Tibial nerve (tissue), 4 donors: ENCODE measurements at regions not wholly inside any gene's neighbourhood (a gene's known extent, or its start where the extent isn't known, plus 50 kb on each side); places are given as distances from the start of the nearest gene placed in this dataset.

Experiments
- DNase-seq, 2 donors: peaks; one replicate each; pipeline ENCODE4 v3.0.0-alpha.2; 2019; ENCODE audit warnings: low spot score in 2 of 2
- H3K27ac ChIP-seq, 4 donors: fragments of 200-600 bp; sonication (generic) in 3 of 4; one replicate each; pipeline ENCODE4 v1.5.1; 2017 to 2019; ENCODE audit warnings: mild to moderate bottlenecking in 1 of 4
- H3K27me3 ChIP-seq, 2 donors: fragments of 200-600 bp; sonication (generic) in 1 of 2; one replicate each; pipeline versions ENCODE4 v1.5.1 to v1.6.0; 2017 to 2019
- H3K36me3 ChIP-seq, 3 donors: fragments of 200-600 bp; sonication (generic); one replicate each; pipeline ENCODE4 v1.5.1; 2018 to 2019
- H3K4me1 ChIP-seq, 4 donors: fragments of 200-600 bp; sonication (generic) in 3 of 4; one replicate each; pipeline ENCODE4 v1.5.1; 2017 to 2019
- H3K4me3 ChIP-seq, 4 donors: fragments of 200-600 bp; sonication (generic) in 3 of 4; one replicate each; pipeline ENCODE4 v1.5.1; 2017 to 2019; ENCODE audit warnings: mild to moderate bottlenecking in 1 of 4, moderate library complexity in 1 of 4
- H3K9me3 ChIP-seq, 4 donors: fragments of 200-600 bp; sonication (generic) in 3 of 4; one replicate each; pipeline ENCODE4 v1.5.1; 2017 to 2019
- CTCF ChIP-seq, 5 experiments: fragments of 200-600 bp in 3 of 5; fragments of 450-650 bp in 2 of 5; sonication (generic) in 3 of 5; IDR thresholded peaks; one replicate each; pipeline ENCODE4 v1.5.1; 2016 to 2019; ENCODE audit warnings: antibody characterized with exemption in 5 of 5, mild to moderate bottlenecking in 3 of 5, moderate library complexity in 2 of 5
- EP300 ChIP-seq, 2 donors: sonication (generic); formaldehyde crosslinking; IDR thresholded peaks; one replicate each; pipeline ENCODE4 v1.6.1; 2017; ENCODE audit warnings: antibody characterized with exemption in 2 of 2, mild to moderate bottlenecking in 1 of 2
- POLR2A ChIP-seq, 2 donors: fragments of 450-650 bp; IDR thresholded peaks; one replicate each; pipeline ENCODE4 v1.6.1; 2017; ENCODE audit warnings: antibody characterized with exemption in 2 of 2, mild to moderate bottlenecking in 2 of 2, moderate library complexity in 2 of 2
- WGBS, 2 donors: methylation state at CpG; one replicate each; pipeline ENCODE4 v1.1.5; 2018; 5-methylcytosine and 5-hydroxymethylcytosine counted together

GRCh38 chr7:155386608-155387007 is 71.3 kb upstream of the EN2 start:
- H3K4me1 ChIP-seq = peaks cover 0 to 12% (median 6%) of the 10 kb centered on the region in 4 donors
- DNase-seq = no peak
- TF ChIP-seq EP300 (IDR thresholded peaks at IDR 0.05) = no peak
- no peak for TF ChIP-seq POLR2A (IDR thresholded peaks at IDR 0.05)
- TF ChIP-seq CTCF (IDR thresholded peaks at IDR 0.05) = no peak
- H3K9me3 ChIP-seq = no peaks in the 10 kb centered on the region
- H3K36me3 ChIP-seq = no peaks in the 10 kb centered on the region
- H3K4me3 ChIP-seq = no peak overlapping the region
- 65 to 70% methylated on average over 9 to 10 of the region's 10 CpGs for WGBS, 2 donors
- H3K27me3 ChIP-seq = peaks cover 0 to 85% of the 10 kb centered on the region in 2 donors
- H3K27ac ChIP-seq = no peak overlapping the region

- Histone ChIP-seq H3K36me3 (no peaks in the 10 kb centered on the region), H3K9me3 (no peaks in the 10 kb centered on the region), H3K4me3 (no peak overlapping the region), H3K4me1 (peaks cover 0 to 7% (median 2%) of the 10 kb centered on the region in 4 donors), H3K27me3 (peaks cover 0 to 81% of the 10 kb centered on the region in 2 donors), H3K27ac (no peak overlapping the region)
- no peak for TF ChIP-seq EP300 (IDR thresholded peaks at IDR 0.05)
- no peak for DNase-seq
- WGBS, 2 donors = 54 to 62% methylated on average over 14 to 15 of the region's 16 CpGs
These were observed 70.8 kb upstream of the EN2 start for GRCh38 chr7:155387066-155387620.

GRCh38 chr7:155388561-155388960 is 69.4 kb upstream of the EN2 start:
- Histone ChIP-seq H3K36me3 (no peaks in the 10 kb centered on the region), H3K27me3 (peaks cover 0 to 67% of the 10 kb centered on the region in 2 donors), H3K27ac (no peak overlapping the region), H3K9me3 (no peaks in the 10 kb centered on the region), H3K4me3 (no peak overlapping the region), H3K4me1 (no peaks in the 10 kb centered on the region)
- DNase-seq = no peak
- WGBS, 2 donors = 61 to 67% methylated on average over 9 to 10 of the region's 11 CpGs
- TF ChIP-seq EP300 (IDR thresholded peaks at IDR 0.05) = no peak
- TF ChIP-seq POLR2A (IDR thresholded peaks at IDR 0.05) = no peak
- TF ChIP-seq CTCF (IDR thresholded peaks at IDR 0.05) = no peak

DNA sequence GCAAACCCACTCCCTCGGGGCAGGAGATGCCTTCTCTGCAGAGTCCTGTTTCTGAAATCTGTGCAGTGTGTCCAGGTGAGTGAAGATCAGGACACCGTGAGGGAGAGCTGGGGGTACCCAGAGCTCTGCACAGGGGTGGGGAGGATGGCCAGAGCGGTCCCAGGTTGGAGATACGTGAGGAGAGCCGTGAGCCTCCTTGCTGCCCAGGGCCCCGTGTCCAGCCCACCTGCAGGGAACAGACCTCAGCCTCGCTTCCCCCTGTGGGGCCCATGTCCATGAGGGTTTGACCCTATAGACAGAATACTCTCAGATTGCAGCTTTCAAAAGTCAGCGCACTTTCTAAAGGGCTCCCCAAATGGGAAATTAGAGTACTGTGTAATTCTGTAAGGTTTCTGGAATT is 66.5 kb upstream of the EN2 start:
- no peaks in the 10 kb centered on the region for H3K9me3 ChIP-seq
- no peak overlapping the region for H3K27ac ChIP-seq
- DNase-seq = no peak
- H3K27me3 ChIP-seq = peaks cover 0 to 63% of the 10 kb centered on the region in 2 donors
- no peak overlapping the region for H3K4me3 ChIP-seq
- H3K36me3 ChIP-seq = no peaks in the 10 kb centered on the region
- 70 to 72% methylated on average over 8 of the region's 8 CpGs for WGBS, 2 donors
- no peak for TF ChIP-seq CTCF (IDR thresholded peaks at IDR 0.05)
- TF ChIP-seq EP300 (IDR thresholded peaks at IDR 0.05) = no peak
- TF ChIP-seq POLR2A (IDR thresholded peaks at IDR 0.05) = no peak
- H3K4me1 ChIP-seq = no peaks in the 10 kb centered on the region

- Histone ChIP-seq H3K4me1 (no peaks in the 10 kb centered on the region), H3K9me3 (no peaks in the 10 kb centered on the region), H3K4me3 (no peak overlapping the region), H3K27ac (no peak overlapping the region), H3K36me3 (no peaks in the 10 kb centered on the region), H3K27me3 (peaks cover 0 to 53% of the 10 kb centered on the region in 2 donors)
- TF ChIP-seq CTCF (IDR thresholded peaks at IDR 0.05) = no peak
- no peak for TF ChIP-seq EP300 (IDR thresholded peaks at IDR 0.05)
- TF ChIP-seq POLR2A (IDR thresholded peaks at IDR 0.05) = no peak
- DNase-seq = no peak
- WGBS, 2 donors = 75 to 83% methylated on average over 11 of the region's 11 CpGs
These were observed 65.0 kb upstream of the EN2 start for GRCh38 chr7:155392726-155393570.
